Keratinocyte (primary cell): ENCODE measurements at regions not wholly inside any gene's neighbourhood (a gene's known extent, or its start where the extent isn't known, plus 50 kb on each side); places are given as distances from the start of the nearest gene placed in this dataset.

Experiments
- DNase-seq: peaks from one replicate; pipeline ENCODE4 v3.0.0-alpha.2; 2011; ENCODE audit warnings: low read depth, missing footprints, low spot score
- FAIRE-seq: peaks from 2 replicates; lab custom pipeline; 2011; peaks lifted over from hg19 to GRCh38; lab: Jason Lieb, UNC
- H2AFZ ChIP-seq: 2 replicates; pipeline ENCODE4 v1.6.0; 2012; ENCODE audit warnings: low read length, control low read depth, inconsistent platforms; ENCODE audit not compliant: control insufficient read depth
- H3K27ac ChIP-seq: 2 replicates; pipeline ENCODE4 v1.5.1; 2011; ENCODE audit warnings: low read length; ENCODE audit not compliant: control insufficient read depth, insufficient read depth
- H3K27me3 ChIP-seq: 3 replicates; pipeline ENCODE4 v1.6.0; 2011; ENCODE audit warnings: low read length; ENCODE audit not compliant: control insufficient read depth, insufficient read depth; ENCODE audit errors: extremely low read depth
- H3K36me3 ChIP-seq, 2 experiments: 2 replicates in 1 of 2; 3 replicates in 1 of 2; pipeline ENCODE4 v1.5.1; 2011; ENCODE audit warnings: low read length in 2 of 2, mild to moderate bottlenecking in 1 of 2; ENCODE audit not compliant: control insufficient read depth in 2 of 2, insufficient read depth in 2 of 2; ENCODE audit errors: extremely low read depth in 1 of 2
- H3K4me1 ChIP-seq: 3 replicates; pipeline ENCODE4 v1.5.1; 2011; ENCODE audit warnings: low read length; ENCODE audit not compliant: control insufficient read depth, insufficient read depth; ENCODE audit errors: extremely low read depth
- H3K4me2 ChIP-seq: 3 replicates; pipeline ENCODE4 v1.6.0; 2011; ENCODE audit warnings: low read depth, low read length; ENCODE audit not compliant: control insufficient read depth, insufficient read depth; ENCODE audit errors: extremely low read depth
- H3K4me3 ChIP-seq, 3 experiments: fragments of 200-600 bp in 1 of 3; sonication (generic) in 1 of 3; 2 replicates in 2 of 3; 3 replicates in 1 of 3; pipeline ENCODE4 v1.5.1; 2011 to 2016; ENCODE audit warnings: low read length in 3 of 3, mild to moderate bottlenecking in 3 of 3, control low read depth in 2 of 3, inconsistent platforms in 1 of 3, low read depth in 1 of 3, mixed read lengths in 1 of 3, mixed run types in 1 of 3, moderate library complexity in 1 of 3; ENCODE audit not compliant: control insufficient read depth in 2 of 3, insufficient read depth in 2 of 3; ENCODE audit errors: extremely low read depth in 1 of 3
- H3K79me2 ChIP-seq: 2 replicates; pipeline ENCODE4 v1.6.0; 2012; ENCODE audit warnings: low read length; ENCODE audit not compliant: control insufficient read depth, insufficient read depth
- H3K9ac ChIP-seq: 3 replicates; pipeline ENCODE4 v1.6.0; 2011; ENCODE audit warnings: low read length; ENCODE audit not compliant: control insufficient read depth, insufficient read depth; ENCODE audit errors: extremely low read depth
- H3K9me1 ChIP-seq: 3 replicates; pipeline ENCODE4 v1.6.0; 2011; ENCODE audit warnings: low read length; ENCODE audit not compliant: control insufficient read depth, insufficient read depth; ENCODE audit errors: extremely low read depth
- H3K9me3 ChIP-seq: 2 replicates; pipeline ENCODE4 v1.5.1; 2012; ENCODE audit warnings: low read depth, low read length; ENCODE audit not compliant: control insufficient read depth
- H4K20me1 ChIP-seq: 3 replicates; pipeline ENCODE4 v1.6.0; 2011; ENCODE audit warnings: low read length; ENCODE audit not compliant: control insufficient read depth, insufficient read depth; ENCODE audit errors: extremely low read depth
- EZH2 ChIP-seq: IDR thresholded peaks from one replicate; pipeline ENCODE4 v1.6.1; 2012; ENCODE audit warnings: inconsistent platforms, mild to moderate bottlenecking, low read length, moderate library complexity
- dilution Hi-C: fragments of 300-500 bp; cut with MboI; formaldehyde crosslinking; loops from one replicate; pipeline ENCODE4 v1.7.0; 2020; ENCODE audit warnings: low sequenced_read_pairs; ENCODE audit not compliant: extremely low pct_ligation_motif_present
- TF ChIP-seq, protein P1 (sequence below), 3 experiments: IDR thresholded peaks in 1 of 3; conservative IDR thresholded peaks in 1 of 3; optimal IDR thresholded peaks in 1 of 3; 2 replicates in 2 of 3; 3 replicates in 1 of 3; pipeline versions ENCODE3 to v1.5.1; 2011; ENCODE audit warnings: low read length in 3 of 3, mild to moderate bottlenecking in 3 of 3, moderate library complexity in 2 of 3, control low read depth in 1 of 3, inconsistent platforms in 1 of 3; ENCODE audit not compliant: insufficient read depth in 2 of 3; ENCODE audit errors: extremely low read depth in 1 of 3

DNA sequence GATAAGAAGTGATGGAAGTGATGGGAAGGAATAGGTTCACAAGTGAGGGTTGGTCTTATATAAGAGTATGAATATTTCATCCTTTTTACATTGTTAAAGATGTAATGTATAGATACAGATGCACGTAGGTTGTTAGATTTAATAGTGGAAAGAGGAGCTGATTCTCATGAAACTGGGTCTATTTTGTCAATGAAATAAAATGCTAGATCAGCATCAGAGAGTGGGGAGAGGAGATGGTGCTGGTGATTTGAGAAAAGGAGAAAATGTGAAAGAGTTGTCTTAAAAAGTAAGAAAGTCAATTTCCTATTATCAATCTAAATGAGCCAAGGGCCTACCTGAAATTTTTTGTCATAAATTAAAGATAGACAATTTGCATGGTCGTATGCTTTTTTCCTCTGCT is 82.8 kb upstream of the FYN start:
- dilution Hi-C loops = loop anchor here (25.0 kb wide), 1 partner anchor 244 kb away; no protein-coding TSS in a partner anchor
- H3K9me3 ChIP-seq = no peaks in the 10 kb centered on the region
- H3K4me1 ChIP-seq = peaks cover 14% of the 10 kb centered on the region
- TF ChIP-seq, protein P1, sequence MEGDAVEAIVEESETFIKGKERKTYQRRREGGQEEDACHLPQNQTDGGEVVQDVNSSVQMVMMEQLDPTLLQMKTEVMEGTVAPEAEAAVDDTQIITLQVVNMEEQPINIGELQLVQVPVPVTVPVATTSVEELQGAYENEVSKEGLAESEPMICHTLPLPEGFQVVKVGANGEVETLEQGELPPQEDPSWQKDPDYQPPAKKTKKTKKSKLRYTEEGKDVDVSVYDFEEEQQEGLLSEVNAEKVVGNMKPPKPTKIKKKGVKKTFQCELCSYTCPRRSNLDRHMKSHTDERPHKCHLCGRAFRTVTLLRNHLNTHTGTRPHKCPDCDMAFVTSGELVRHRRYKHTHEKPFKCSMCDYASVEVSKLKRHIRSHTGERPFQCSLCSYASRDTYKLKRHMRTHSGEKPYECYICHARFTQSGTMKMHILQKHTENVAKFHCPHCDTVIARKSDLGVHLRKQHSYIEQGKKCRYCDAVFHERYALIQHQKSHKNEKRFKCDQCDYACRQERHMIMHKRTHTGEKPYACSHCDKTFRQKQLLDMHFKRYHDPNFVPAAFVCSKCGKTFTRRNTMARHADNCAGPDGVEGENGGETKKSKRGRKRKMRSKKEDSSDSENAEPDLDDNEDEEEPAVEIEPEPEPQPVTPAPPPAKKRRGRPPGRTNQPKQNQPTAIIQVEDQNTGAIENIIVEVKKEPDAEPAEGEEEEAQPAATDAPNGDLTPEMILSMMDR (optimal IDR thresholded peaks at IDR 0.05 in 1 of 3, IDR thresholded peaks at IDR 0.05 in 1 of 3, conservative IDR thresholded peaks at IDR 0.05 in 1 of 3; ENCODE audit: extremely low read depth in 1 of 3, insufficient read depth in 2 of 3, low read length in 3 of 3) = no peak
- no peak for TF ChIP-seq EZH2
- H3K79me2 ChIP-seq = no peaks in the 10 kb centered on the region
- H3K9me1 ChIP-seq = no peaks in the 10 kb centered on the region
- no peaks in the 10 kb centered on the region for H3K36me3 ChIP-seq
- no peak overlapping the region for H3K4me2 ChIP-seq
- H2AFZ ChIP-seq = no peak overlapping the region
- H3K27ac ChIP-seq = no peak overlapping the region
- no peaks in the 10 kb centered on the region for H4K20me1 ChIP-seq
- H3K9ac ChIP-seq = no peak overlapping the region
- FAIRE-seq (no peak), DNase-seq (no peak)
- H3K27me3 ChIP-seq = no peaks in the 10 kb centered on the region
- no peak overlapping the region for H3K4me3 ChIP-seq

DNA sequence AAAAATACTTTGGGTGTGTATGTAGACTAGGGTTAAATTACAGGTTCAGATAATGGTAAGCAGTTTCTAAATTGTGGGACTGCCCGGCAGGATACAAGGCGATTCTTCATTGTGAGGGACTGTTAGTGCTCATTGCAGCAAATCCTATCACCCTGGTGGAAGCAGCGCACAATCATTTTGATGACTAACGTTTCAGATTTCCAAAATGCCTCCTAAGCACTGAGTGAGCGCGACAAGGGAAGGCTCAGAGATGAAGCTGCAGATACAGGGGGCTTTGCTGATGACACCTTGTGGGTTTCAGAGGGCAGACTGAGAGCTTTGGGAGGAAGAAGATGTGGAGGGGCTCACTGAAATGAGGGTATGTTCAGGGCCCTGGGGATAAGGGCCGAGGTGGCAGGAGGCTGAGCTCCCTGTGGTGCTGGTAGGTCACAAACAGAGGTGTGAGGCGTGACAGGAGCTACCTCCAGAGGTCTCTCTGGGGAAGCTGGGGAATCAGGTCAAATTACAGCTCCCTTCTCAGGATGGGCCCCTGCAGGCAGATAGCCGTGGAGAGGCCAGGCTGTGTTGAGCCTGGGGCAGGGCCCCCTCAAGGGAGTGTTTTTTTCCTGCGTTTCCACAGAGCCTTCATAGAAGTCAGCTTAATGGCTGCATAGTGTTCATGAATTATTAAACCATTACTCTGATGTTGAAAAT is 84.5 kb upstream of the FYN start:
- Histone ChIP-seq H3K4me1 (peaks cover 7% of the 10 kb centered on the region), H4K20me1 (no peaks in the 10 kb centered on the region), H3K4me3 (no peak overlapping the region), H3K27me3 (no peaks in the 10 kb centered on the region), H3K4me2 (no peak overlapping the region), H3K9me3 (no peaks in the 10 kb centered on the region), H3K9me1 (no peaks in the 10 kb centered on the region), H3K9ac (no peak overlapping the region), H2AFZ (no peak overlapping the region), H3K27ac (no peak overlapping the region), H3K36me3 (no peaks in the 10 kb centered on the region), H3K79me2 (no peaks in the 10 kb centered on the region)
- no peak for FAIRE-seq
- dilution Hi-C loops = loop anchor here (25.0 kb wide), 1 partner anchor 245 kb away; no protein-coding TSS in a partner anchor
- no peak for DNase-seq
- TF ChIP-seq EZH2 = no peak
- TF ChIP-seq, protein P1 (optimal IDR thresholded peaks at IDR 0.05 in 1 of 3, IDR thresholded peaks at IDR 0.05 in 1 of 3, conservative IDR thresholded peaks at IDR 0.05 in 1 of 3; ENCODE audit: extremely low read depth in 1 of 3, insufficient read depth in 2 of 3, low read length in 3 of 3) = peak in 1 of 3 experiments; percentile 2
